ENCODE measurements at regions not wholly inside any gene's neighbourhood (a gene's known extent, or its start where the extent isn't known, plus 50 kb on each side); places are given as distances from the start of the nearest gene placed in this dataset.
"Not testable (repeated sequence)": the region's sequence is repeated elsewhere in the genome, so short reads cannot be mapped to it uniquely, and the experiment has no call there.

DNA sequence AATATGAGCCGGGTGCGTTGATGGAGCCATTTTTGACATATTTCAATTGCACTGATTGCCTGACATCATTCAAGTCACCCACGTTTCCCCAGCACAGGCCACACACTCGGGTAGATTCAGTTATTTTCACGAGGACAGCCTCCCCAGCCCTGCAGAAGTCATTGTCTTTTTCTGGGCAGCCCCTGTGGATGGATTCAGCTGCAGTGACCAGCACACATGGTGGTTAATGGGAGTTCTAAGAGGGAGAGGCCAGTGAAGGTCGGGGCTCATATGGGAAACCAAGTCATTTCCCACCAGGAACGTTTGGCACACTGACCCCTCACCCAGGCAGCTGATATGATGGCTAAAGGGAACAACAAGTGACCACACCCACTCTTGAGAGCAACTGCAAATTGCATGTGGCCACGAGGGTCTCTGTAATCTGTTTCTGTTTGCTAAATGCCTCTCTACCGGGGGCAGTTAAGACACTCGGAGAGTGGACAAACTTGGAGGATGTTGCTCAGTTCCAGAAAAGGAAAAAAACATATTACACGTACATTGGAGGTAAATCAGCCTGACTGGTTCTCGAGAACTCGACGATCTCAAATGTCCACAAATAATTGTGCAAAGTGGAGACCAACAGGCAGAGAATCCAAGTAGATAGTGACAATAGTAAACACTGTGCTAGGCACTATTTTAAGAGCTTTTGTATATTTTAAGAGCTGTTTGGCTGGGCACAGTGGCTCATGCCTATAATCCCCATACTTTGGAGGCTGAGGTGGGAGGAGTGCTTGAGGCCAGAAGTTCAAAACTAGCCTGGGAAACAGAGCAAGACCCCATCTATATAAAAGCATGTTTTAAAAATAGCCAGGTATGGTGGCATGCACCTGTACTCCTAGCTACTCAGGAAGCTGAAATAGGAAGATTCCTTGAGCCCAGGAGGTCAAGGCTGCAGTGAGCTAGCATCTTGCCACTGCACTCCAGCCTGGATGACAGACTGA, 167.2 kb upstream of the IRF2BP2 start:
- DNase-seq (ENCODE audit: low spot score), result no peak

- no peak for DNase-seq (ENCODE audit: low spot score)
Measured at GRCh38 chr1:234776256-234776875, 166.4 kb upstream of the IRF2BP2 start.

GRCh38 chr1:234775477-234776246, 165.7 kb upstream of the IRF2BP2 start:
- DNase-seq (ENCODE audit: low spot score), result no peak

- no peak for DNase-seq (ENCODE audit: low spot score)
Measured at GRCh38 chr1:234774971-234775370, 165.0 kb upstream of the IRF2BP2 start.

DNA sequence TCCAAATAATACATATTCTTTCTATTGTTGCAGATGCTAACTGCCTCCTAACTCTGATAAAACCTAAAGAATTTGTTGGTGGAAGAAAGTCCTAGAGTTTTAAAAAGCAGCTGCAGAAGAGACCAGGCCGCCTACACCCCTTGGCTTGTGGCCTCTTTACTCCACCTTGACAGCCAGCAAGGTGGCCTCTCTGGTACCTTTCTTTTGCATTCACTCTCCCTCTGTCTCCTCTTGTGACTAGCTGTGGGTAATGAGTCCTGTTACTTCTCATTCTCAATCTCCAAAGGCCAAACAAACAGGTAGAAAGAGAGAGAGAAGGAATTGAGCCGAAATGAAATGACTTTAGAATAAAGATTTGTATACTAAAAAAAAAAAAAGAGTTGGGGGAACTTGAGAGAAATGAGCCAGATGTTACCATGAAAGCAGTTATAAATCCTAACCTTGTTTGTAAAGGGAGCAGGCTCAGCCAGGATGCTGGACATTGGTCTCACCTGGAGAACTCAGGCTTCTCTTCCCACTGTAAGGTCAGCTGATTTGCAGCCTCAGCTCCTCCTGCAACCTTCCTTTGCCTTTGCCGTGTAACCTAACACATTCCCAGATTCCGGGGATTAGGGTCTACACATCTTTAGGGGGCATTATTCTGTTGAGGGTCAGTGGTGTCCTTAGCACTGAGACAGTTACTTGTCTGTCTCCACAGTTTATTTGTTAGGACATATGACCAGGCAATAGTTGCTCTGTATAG, 164.1 kb upstream of the IRF2BP2 start:
- DNase-seq (ENCODE audit: low spot score), result no peak

DNA sequence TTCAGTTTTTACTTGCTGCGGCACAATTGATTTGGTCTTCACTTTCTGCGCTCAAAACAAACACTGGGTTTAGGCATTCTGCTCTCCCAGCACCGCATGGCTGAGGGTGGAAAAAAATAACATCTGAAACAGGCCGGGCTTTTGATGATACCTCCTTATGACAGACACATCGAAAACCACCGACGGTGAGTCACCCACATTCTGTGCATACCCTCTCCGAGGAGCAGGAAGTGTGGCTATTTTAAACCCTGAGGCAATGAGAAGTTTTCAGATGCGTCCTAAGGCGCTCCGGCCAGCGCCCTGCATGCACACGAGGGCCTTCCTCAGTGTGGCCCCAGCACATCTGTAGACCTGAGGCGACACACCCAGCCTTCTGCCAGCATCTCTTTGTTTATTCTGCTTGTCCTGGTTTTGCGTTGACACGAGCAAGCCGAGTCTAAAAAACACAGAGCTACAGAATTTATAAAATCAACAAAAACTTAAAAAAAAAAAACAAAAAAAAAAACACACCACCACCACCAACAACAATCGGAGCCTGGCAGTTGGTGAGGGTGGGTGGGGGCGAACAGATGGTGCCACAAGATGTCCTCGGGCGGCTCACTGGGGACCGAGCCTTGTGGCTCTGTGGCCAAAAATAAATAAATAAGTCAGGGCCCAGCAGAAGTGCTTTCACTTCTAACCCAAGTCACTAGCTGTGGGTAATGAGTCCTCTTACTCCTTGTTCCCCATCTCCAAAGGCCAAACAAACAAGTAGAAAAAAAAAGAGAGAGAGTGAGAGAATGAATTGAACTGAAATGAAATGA, 162.6 kb upstream of the IRF2BP2 start:
- DNase-seq (ENCODE audit: low spot score), result no peak

DNA sequence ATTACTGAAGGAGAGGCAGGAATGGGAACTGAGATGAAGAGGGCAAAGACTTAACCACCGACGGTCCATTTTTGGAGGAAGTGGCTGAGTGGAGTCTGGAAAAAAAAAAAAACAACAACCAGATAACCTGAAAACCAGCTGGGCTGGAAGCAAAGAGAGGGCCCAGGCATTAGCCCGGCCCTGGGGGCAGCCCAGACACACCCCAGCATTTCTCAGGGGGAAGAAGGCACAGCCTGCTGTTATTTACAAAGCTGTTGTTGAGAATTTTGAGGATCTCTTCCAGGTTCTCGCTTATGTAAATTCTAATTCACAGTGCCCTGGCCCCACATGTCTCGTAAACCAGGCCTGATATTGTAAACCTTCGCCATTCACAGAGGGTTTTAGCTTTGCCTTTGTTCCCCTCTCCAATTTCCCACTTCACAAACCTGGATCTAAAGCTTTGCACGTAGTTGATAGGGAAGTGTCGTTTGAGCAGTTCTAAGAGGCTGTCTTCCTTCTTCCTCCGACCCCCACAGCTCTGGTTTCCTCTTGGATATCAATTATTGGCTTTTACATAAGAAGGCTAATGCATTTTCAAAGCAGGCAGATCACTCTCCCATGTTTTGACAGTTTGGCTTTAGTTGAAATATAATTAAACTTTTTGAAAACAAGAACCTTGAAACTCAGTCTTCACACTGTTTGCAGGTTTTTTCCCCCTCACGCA, 161.8 kb upstream of the IRF2BP2 start:
- DNase-seq (ENCODE audit: low spot score), result no peak

DNA sequence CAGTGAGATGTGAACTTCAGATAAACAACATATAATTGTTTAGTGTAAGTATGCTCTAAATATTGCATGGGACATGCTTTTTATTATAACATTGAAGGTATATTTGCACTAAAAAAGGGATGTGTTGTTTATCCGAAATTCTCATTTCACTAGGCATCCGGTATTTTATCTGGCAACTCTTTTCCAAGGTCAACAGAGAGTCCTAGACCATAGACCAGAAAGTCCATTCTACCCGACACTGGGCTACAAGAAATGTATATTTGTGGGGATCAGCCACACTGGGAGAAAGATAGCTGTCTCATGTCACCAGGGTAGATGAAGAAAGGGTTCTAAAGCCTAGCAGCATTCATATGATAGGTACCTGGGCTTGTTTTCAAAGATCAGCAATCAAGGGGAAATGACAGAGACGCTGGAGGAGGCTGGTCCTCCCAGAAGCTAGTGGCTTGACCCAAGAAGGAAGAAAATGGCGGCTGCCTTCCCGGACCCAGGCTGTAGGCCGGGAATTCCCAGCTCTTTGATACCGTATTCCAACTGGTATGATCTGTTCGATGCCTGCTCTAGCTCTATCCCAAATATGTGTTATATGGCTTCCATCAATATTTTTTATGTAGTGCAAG, 161.1 kb upstream of the IRF2BP2 start:
- no peak for DNase-seq (ENCODE audit: low spot score)

- no peak for DNase-seq (ENCODE audit: low spot score)
Measured at GRCh38 chr1:234769986-234770795, 160.2 kb upstream of the IRF2BP2 start.

- no peak for DNase-seq (ENCODE audit: low spot score)
Measured at GRCh38 chr1:234769284-234769985, 159.5 kb upstream of the IRF2BP2 start.

- no peak for DNase-seq (ENCODE audit: low spot score)
Measured at GRCh38 chr1:234768569-234769283, 158.7 kb upstream of the IRF2BP2 start.

- DNase-seq (ENCODE audit: low spot score), result no peak
Measured at GRCh38 chr1:234768171-234768568, 158.2 kb upstream of the IRF2BP2 start.

GRCh38 chr1:234765672-234766071, 155.7 kb upstream of the IRF2BP2 start:
- no peak for DNase-seq (ENCODE audit: low spot score)

DNA sequence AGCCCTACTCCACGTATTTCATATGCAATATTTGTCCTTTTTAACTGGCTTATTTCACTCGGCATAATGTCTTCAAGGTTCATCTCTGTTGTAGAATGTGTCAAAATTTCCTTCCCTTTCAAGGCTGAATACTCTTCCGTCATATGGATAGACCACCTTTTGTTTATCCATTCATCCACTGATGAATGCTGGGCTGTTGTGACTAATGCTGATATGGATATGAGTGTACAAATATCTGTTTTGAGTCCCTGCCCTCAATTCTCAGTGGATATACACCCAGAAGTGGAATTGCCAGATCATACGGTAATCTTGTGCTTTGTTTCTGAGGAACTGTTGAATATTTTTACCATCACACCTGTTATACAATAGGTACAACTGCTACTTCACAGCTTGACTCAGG, 155.2 kb upstream of the IRF2BP2 start:
- DNase-seq (ENCODE audit: low spot score), result no peak

GRCh38 chr1:234763910-234764309, 153.9 kb upstream of the IRF2BP2 start:
- no peak for DNase-seq (ENCODE audit: low spot score)

GRCh38 chr1:234763367-234763766, 153.4 kb upstream of the IRF2BP2 start:
- DNase-seq (ENCODE audit: low spot score), result no peak

DNA sequence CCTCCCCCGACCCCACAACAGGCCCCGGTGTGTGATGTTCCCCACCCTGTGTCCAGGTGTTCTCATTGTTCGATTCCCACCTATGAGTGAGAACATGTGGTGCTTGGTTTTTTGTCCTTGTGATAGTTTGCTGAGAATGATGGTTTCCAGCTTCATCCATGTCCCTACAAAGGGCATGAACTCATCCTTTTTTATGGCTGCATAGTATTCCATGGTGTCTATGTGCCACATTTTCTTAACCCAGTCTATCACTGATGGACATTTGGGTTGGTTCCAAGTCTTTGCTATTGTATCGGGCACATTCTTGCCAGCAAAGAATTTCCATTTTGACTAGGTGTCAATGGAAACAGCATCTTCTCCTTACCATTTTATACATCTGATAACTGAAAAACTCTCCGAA, 152.1 kb upstream of the IRF2BP2 start:
- not testable (repeated sequence) for DNase-seq (ENCODE audit: low spot score)

DNA sequence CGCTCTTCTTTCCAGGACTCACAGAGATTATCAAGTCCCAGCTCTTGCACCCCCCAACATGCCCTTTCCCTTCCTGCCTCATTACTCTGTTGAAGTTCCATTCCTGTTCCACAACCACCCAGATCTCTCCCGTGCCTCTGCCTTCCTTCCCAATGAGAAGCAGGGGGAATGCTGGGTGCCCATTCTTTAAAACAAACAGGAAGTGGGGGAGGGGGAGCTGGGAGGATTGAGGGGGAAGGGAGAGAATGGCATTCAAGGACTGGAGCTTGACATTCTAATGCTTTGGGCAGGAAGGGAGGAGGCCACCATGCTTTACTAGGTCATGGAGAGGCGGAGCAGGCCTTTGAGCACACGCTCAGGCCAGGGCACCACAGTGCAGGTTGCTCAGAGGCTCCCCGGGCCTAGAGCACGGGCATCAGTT, 150.3 kb upstream of the IRF2BP2 start:
- no peak for DNase-seq (ENCODE audit: low spot score)

Data from D341Med (cell line).